Thyroid gland (tissue), 4 donors: ENCODE measurements at regions not wholly inside any gene's neighbourhood (a gene's known extent, or its start where the extent isn't known, plus 50 kb on each side); places are given as distances from the start of the nearest gene placed in this dataset.

Source experiments
- POLR2A ChIP-seq, 2 donors: fragments of 450-650 bp; IDR thresholded peaks; one replicate each; pipeline ENCODE4 v1.6.1; 2017; ENCODE audit warnings: antibody characterized with exemption in 2 of 2, mild to moderate bottlenecking in 2 of 2, moderate library complexity in 1 of 2
- TF ChIP-seq, protein P1 (sequence below), 6 experiments: fragments of 200-600 bp in 3 of 6; fragments of 450-650 bp in 3 of 6; sonication (generic) in 3 of 6; IDR thresholded peaks; one replicate each; pipeline ENCODE4 v1.5.1; 2016 to 2019; ENCODE audit warnings: antibody characterized with exemption in 6 of 6, mild to moderate bottlenecking in 2 of 6, inconsistent platforms in 1 of 6, moderate library complexity in 1 of 6

DNA sequence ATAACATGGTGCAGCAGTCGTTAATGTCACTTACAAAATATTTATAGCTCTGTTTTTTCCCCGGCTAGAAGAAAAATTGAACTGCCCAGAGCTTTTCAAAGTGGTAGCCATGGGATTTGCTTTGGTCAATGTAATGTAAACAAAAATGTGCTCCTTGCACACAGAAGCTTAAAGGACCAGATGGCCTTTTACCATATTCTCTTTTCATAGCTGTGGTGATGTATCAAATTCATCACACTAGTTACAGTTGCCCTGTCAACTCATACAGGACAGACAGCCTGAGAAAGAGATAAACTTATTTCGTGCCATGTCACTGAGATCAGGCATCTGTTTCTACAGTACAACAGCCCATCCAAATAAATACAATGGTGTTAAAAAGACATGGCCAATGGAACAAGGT, 368.1 kb upstream of the CDH19 start:
- TF ChIP-seq, protein P1, sequence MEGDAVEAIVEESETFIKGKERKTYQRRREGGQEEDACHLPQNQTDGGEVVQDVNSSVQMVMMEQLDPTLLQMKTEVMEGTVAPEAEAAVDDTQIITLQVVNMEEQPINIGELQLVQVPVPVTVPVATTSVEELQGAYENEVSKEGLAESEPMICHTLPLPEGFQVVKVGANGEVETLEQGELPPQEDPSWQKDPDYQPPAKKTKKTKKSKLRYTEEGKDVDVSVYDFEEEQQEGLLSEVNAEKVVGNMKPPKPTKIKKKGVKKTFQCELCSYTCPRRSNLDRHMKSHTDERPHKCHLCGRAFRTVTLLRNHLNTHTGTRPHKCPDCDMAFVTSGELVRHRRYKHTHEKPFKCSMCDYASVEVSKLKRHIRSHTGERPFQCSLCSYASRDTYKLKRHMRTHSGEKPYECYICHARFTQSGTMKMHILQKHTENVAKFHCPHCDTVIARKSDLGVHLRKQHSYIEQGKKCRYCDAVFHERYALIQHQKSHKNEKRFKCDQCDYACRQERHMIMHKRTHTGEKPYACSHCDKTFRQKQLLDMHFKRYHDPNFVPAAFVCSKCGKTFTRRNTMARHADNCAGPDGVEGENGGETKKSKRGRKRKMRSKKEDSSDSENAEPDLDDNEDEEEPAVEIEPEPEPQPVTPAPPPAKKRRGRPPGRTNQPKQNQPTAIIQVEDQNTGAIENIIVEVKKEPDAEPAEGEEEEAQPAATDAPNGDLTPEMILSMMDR (IDR thresholded peaks at IDR 0.05) = no peak
- no peak for TF ChIP-seq POLR2A (IDR thresholded peaks at IDR 0.05)
